ENCODE measurements at regions not wholly inside any gene's neighbourhood (a gene's known extent, or its start where the extent isn't known, plus 50 kb on each side); places are given as distances from the start of the nearest gene placed in this dataset.

GRCh38 chr7:26022982-26023381 lies 129.0 kb upstream of the NFE2L3 start:
- TF ChIP-seq CTCF (IDR thresholded peaks at IDR 0.05; ENCODE audit: borderline replicate concordance, extremely low read depth, low read length, poor library complexity, severe bottlenecking) (no peak), EZH2 (IDR thresholded peaks at IDR 0.05; ENCODE audit: borderline replicate concordance, low read depth, low read length, severe bottlenecking) (no peak)
